ENCODE measurements at regions not wholly inside any gene's neighbourhood (a gene's known extent, or its start where the extent isn't known, plus 50 kb on each side); places are given as distances from the start of the nearest gene placed in this dataset.

DNA sequence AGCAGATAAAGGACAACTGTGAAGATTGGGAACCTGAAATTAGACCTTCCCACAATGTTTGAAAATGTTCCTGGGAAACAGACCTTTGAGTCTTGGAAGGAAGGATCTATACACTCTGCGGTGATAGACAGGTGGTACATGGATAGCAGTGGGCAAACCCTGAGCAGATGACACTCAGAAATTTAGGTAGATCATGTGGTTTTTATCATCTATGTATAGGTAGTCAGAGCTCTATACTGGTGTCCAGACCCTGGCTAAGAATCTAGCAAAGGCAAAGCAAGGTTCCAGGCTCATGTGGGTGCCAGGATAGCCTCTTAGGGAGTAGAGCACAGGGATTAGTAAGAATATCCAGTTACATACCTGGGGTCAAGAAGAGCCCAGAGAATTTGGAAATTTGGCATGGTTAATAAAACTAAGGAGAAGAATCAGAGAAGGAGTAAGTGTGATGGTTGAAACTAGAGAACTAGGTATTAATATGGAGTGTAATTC is 331.2 kb upstream of the FBXO33 start:
- no peak for DNase-seq (ENCODE audit: low read depth)

DNA sequence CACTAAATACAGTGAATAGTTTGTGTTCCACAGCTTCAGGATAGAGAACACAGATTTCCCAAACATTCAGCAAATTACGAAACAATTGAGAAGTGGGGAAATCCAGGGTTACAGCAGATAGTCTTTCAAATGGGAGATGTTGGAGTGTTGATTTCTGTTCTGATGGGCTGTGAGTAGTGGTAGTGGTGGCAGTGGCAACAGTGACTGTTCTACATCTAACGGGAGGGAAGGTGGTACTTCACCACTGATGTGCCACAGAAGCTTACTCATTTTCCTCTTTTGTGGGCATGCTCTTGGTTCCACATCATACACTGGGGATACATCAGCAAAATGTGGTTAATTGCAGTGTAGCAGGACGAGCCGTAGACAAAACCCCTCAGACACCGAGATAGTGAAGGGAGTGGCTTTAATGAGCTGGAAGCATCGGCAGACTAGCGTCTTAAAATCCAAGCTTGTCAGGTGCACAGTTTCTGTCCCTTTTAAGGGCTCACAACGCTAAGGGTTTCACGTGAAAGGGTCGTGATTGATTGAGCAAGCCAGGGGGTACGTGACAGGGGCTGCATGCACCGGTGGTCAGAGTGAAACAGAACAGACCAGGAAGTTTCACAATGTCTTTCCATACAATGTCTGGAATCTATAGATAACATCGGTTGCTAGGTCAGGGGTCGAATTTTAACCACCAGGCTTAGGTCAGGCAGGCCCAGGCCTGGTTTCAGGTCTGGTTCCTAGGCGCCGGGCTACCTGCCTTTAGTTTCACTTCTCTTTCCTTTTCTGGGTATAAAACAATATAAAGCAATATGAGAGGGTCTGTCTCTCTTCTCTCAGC is 330.6 kb upstream of the FBXO33 start:
- DNase-seq (ENCODE audit: low read depth): no peak

DNA sequence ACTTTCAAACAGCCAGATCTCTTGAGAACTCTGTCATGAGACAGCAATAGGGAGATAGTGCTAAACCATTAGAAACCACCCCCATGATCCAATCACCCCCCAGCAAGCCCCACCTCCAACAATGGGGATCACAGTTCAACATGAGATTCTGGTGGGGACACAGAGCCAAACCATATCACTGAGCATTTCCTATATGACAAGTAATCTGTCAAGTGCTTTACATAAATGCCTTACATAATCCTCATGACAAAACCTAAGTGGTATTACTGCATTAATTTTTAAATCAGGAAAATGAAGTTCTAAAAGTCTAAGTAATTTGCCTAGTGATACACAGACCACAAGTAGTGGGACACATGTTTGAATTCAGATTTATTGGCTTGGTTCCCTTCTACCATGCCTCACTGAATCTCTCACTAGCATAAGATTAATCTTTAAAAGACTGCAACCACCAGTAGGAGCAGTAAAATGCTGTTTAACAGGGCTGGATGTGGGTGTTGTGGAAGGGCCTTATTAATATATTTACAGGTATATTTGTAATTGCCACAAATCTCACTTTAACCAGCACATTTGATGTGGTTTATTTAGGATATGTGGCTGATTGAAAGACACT is 323.1 kb upstream of the FBXO33 start:
- DNase-seq (ENCODE audit: low read depth): no peak

DNA sequence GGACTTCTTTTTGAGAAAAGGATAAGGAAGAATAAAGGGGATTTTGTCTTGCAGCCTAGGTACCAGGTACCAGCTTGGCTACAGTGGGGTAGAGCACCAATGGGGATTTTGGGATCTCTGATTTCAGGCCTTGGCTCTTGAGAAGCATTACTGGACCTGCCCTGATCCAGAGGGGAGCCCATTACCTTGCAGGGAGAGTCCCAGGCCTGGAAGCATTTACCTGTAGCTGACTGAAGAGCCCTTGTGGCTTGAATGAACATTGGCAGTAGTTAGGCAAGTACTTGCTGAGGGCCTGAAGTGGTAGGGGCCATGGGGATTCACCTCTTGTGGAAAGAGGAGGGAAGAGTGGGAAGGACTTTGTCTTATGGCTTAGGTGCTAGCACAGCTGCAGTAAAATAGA is 308.2 kb upstream of the FBXO33 start:
- DNase-seq (ENCODE audit: low read depth): no peak

DNA sequence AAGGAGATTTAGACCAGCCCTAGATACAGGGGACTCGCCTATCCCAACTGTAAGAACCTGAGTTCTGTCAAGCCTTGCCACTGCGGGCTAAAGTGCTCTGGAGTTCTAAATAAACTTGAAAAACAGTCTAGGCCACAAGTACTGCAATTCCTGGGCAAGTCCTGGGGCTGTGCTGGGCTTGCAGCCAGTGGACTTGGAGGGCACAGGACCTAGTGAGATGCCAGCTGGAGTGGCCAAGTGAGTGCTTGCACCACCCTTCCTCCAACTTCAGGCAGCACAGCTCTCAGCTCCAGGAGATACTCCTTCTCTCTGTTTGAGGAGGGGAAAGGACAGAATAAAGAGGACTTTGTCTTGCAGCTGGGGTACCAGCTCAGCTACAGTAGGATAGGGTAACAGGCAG is 307.6 kb upstream of the FBXO33 start:
- no peak for DNase-seq (ENCODE audit: low read depth)

DNA sequence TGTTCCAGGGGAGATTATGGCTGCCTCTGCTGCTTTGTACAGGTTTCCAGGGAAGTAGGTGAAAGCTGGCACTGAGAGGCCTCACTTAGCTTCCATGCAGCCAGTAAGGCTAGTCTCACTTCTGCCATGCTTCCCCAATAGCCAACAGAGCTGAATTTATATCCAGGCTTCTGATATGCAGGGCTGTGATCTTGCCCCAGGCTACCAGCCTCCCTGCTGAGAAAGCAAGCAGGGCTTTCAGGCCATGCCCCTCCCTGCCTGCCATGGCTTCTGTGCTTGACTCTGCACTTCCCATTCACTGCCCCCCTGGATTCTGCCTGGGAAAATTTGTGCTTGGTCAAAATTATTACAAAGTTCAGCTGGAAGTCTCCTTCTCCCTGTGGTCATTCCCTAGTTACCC is 302.1 kb upstream of the FBXO33 start:
- no peak for DNase-seq (ENCODE audit: low read depth)

DNA sequence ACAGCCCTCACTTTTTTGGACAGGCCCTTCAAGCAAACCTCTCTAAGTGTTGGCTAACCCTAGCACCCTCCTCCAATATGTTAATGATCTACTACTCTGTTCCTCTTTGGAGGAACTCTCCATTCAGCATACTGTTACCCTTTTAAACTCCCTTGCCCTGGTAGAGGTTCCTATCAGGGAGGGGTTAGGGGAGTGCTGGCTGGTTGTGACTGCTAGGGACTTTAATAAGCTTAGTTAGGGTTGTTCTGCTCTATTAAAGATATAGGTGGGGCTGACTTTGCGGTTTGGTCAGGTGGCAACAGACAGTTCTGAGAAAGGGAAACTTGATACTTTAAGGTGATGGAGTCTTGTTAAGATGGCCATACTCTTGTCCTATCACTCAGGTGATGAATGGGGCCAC is 301.5 kb upstream of the FBXO33 start:
- DNase-seq (ENCODE audit: low read depth): no peak

DNA sequence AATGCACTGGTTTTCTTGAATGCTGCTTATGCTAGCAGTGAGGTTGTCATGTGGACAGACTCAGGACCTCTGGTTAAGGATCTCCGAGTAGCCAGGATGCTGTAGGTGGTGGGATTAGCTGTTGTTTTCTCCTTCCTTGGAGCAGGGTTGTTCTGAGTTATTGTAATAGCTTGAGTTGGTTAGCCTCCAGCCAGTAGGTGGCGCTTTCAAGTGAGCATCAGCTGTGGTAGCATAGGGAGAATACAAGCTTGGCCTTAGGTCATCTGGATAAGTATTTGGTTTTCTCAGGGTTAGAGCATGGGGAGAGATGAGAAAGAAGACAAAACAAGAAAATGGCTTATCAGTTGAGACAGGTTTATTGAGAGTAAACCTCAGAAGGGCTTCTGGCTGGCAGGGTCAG is 299.7 kb upstream of the FBXO33 start:
- no peak for DNase-seq (ENCODE audit: low read depth)

DNA sequence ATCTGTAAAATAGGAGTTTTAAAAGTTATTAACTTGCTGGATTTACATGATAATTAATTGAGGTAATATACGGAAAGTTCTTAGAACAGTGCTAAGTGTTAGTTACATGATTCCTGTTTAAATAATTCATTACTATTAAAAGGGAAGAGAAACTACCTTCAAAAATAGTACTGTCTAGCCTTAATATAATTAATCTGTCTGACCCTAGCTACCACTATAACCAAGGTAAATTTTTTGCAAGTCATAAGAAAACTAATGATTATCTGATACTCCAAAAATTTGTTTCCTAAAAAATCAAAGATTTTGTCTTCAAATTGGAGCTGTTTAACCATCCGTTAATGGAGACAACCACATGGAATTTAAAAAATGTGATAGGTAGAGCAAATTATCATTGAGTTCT is 294.3 kb upstream of the FBXO33 start:
- DNase-seq (ENCODE audit: low read depth): no peak

DNA sequence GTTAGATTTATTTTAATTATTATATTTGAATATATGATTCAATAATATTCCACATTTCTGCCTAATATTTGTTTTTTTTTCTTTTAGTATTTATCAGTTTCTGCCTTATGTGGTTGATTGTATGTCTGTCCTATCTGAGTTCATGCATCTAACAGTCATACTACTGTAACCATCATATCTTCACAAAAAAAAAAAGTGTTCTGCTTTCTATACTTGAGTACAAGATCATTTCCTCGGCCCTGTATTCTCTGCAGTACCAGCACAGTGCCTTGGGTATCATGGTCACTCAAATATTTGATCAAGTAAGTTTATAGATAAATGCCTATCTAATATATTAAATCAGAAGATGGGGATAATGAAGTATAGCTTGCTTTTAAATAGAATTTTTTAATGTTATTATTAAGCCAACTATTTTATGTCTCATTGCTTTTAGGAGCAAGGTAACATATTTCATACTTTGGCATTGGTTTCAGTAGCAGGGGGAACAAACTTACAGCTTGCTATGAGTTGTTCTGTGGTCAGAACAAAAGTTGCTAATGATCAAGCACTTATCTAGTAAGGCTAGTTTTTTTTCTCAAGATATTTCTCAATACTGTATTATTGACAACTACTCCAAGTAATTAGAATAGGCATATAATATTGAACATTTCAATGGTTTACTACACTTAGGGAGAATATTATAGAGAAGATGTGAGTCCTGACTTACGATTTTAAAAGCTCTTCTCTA is 290.5 kb upstream of the FBXO33 start:
- DNase-seq (ENCODE audit: low read depth): no peak

DNA sequence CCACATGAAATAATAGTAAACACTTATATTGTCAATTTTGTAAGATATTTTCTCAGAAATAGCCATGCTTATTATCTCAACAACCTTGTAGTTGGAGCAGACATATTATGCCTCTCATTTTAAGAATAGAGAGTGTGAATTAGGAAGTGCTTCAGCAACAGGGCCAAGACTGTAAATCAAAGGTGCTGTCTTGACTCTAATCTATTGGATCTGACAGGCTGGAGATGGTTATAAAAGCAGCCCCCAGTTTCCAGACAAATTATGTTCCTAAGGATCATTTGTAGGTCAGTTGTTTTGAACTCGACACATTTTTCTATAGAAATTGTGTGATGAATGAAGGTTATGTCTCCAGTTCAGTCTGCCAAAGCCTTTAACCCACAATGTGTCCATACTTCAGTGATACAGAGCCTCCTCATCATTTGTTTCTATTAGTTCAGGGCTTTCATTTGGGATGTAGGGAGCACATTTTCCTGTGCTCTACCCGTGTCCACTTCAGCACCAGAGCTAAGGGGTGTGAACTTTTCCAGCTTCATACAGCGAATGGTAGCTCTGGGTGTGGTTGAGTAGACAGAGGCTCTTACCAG is 284.8 kb upstream of the FBXO33 start:
- no peak for DNase-seq (ENCODE audit: low read depth)

DNA sequence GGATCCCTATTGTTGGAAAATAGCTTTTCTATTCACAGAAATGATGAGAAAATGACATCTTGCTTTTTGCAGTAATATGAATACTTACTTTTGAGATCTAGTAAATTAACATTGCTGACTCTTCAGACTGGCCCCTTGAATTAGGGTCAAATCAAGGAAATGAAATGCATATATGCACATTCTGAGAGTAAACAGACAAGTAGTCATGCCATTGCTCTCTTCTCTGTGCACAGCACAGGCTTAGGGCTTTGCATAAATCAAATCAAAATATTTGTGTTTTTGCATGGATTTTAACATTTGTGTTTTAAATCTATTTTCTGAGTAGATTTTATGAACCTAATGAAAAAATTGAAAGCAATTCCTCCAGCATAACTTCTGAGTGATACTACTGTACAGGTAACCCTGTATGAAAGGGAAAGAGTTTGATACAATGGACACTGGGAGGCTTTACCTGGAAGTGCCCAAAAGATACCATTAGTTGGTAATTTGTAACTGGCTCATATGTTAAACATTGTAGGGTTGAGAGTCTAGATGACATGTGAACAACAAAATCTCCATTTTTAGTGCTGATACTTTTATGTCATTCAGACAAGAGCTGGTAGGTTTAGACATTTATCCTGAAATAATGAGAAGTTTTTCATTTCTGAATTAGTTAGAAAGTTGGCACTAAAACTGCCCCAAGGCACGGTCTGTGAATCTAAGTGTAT is 280.2 kb upstream of the FBXO33 start:
- no peak for DNase-seq (ENCODE audit: low read depth)

DNA sequence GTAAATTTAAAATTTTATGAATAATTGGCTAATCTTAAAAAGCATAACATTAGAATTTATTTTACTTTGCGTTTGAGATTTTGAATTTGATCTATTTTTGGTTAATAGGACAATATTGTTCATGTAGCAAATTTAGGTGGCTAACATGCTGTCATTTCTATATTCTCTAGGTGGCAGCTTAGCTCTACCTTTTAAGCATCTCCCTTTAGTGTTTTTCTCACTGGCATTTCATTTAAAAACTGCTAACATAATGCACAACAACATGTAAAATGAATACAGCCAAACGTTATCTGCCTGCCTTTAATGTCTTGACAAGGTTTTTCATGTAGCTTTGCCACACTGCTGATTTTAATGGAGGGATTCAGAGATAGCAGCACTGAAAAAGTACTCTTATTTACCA is 272.4 kb upstream of the FBXO33 start:
- DNase-seq (ENCODE audit: low read depth): no peak

DNA sequence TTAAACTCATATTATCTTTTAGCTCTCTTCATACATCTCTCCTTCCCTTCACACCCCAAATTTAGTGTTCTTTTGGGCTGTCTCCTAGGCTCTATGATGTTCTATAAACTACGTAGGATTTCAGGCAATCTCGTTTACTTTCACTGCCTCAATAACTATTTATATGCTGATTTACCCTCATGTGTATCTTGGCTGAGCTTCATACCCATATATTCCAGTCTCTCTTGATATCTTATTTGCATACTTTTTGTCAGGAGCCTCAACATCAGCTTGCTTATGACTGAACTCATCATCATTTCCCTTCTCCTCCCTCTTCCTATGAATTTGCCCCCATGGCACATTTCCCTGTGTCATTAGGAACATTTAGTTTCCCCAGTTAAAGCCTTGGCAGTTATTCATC is 262.1 kb upstream of the FBXO33 start:
- DNase-seq (ENCODE audit: low read depth): no peak

DNA sequence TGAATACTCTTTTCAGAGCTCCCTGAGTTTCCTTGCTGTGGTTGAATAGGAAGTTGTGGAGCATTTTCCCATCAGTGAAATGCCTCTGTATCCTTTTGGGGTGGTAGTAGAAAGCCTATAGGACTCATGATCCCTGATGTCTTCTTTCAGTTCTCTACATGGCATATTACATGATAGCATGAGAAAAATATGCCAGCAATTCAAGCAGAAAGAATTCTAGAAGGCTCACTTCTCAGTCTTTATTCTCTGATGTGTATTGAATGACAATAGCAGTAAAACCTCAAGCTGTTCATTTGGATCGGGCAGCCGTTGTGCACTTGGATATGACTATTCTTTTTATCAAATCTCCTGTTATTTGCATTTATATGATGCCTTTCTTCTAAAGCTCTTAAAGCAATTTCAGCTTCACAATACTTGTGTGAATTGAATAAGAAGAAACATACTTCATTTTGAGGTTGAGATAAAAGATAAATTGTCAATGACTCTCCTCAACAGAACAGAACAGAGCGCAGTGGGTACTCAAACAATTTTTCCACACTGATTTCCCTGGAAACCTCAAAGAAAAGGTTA is 251.5 kb upstream of the FBXO33 start:
- DNase-seq (ENCODE audit: low read depth): no peak

DNA sequence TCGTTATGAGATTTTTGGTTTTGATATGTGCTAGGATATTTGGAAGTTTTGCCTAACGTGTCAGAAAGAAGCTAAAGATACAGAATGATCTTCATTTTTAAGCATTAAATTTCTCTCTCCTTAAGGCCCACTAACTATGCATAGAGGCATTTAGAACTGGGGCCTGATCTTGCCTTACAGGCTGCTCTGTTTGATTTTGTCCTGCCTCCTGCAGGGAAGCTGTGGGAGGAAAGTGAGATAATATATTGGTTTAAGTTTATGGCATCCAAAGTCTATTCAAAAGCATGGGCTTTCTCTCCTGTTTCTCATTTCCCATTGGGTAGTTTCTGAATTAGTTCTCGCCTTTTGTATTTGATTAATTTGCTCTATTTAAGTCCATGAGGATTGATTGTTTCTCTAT is 250.3 kb upstream of the FBXO33 start:
- no peak for DNase-seq (ENCODE audit: low read depth)

DNA sequence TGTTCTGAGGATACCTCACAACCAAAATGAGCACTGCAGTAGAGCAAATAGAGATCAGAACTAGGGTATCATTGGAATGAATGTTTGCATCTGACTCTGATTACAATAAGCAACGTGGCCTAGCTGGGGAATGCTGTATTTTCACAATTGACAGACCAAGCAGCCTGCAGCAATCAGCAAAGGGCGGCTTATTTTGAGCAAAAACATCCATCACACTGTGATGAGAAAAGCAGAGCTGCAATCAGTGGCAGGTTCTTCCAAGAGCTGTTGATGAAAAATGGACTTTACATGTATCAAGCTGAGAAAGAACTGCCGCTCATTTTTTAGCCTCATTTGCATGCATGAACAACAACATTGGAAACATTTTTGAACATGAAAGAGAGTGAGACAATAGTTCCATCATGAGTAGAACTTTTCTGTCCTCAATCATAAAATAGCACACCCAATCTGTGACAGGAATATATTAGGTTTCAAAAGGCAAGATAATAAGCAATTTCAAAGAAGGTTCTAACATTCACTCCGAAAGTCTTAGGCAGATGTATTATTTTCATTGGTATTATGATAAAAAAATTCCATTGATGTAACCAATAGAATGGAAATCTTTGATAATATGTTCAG is 249.7 kb upstream of the FBXO33 start:
- DNase-seq (ENCODE audit: low read depth): no peak

DNA sequence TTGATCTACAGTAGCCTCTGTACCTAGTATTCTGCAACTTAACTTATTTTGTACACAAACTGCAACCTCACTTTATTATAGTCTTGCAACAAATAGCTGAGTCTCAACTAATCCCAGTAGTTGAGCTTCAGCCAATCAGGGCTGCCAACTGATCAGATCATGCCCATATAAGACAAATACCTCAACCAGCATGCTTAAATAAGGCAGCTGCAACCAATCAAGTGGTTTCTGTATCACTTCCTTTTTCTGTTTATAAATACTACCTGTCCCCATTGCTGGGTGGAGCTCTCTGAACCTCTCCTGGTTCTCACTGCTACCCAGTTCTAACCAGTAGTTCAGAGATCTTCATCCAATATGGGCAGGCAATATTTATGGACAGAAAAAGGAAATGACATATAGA is 248.5 kb upstream of the FBXO33 start:
- no peak for DNase-seq (ENCODE audit: low read depth)

DNA sequence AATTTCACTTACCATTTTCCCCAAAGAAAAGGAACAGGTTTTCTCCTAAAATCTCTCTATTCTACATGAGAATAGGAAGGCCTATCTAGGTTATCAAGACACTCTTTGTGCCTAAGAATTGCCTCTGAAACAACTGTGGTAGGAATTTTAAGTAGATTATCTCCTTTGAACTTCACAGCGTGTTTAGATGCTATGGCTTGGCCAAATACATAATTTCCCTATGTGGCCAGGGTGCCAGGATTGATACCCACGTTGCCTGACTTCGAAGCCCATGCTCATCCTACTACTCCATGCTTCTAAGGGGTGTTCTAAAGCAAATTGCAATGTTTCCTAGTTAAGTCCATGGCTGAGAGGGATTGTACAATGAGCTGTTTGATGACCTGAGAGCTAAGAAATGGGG is 241.5 kb upstream of the FBXO33 start:
- no peak for DNase-seq (ENCODE audit: low read depth)

DNA sequence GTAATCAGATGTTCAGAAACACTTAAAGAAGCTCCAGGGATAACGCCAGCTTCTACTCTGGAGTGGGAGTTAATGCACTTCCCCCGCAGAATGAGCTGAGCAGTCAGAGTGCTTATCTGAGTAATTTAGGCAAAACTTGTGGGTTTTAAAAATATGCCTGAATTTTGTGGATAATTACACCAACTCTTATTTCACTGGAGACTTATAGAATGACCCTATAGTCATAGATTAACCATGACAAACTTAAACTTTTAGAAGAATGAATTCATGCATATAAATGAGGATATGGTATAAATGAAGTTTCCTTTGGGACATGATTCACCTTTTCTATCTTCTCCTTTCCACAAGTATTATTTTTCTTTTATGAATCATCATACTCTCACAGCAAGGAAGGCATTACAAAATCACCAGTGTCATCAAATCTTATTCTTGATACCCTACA is 241.1 kb upstream of the FBXO33 start:
- DNase-seq (ENCODE audit: low read depth): no peak

DNA sequence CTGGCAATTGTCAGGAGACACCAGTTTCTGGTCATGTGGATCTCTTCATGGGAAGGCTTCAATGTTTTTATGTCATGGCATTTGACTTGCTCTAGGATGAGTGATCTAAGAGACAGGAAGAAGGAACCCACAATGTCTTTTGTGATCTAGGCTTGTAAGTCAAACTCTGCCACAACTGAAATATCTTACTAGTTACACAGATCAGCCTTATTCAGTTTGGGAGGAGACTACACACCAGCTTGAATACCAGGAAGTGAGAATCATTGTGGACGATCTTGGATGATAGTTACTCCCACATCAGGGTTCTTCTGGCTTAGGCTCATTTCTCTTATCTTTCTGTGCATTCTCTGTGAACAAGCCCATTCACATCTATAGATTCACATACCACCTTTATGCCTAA is 236.2 kb upstream of the FBXO33 start:
- DNase-seq (ENCODE audit: low read depth): no peak
